ENCODE measurements at regions not wholly inside any gene's neighbourhood (a gene's known extent, or its start where the extent isn't known, plus 50 kb on each side); places are given as distances from the start of the nearest gene placed in this dataset.

GRCh38 chr9:95803197-95803596, 72.3 kb upstream of the ERCC6L2 start:
- no peak overlapping the region for H3K27ac ChIP-seq
- no peak for TF ChIP-seq CTCF (conservative IDR thresholded peaks at IDR 0.05)
- no peak for TF ChIP-seq ZFX (IDR thresholded peaks at IDR 0.05)

GRCh38 chr9:95801797-95802196, 73.7 kb upstream of the ERCC6L2 start:
- TF ChIP-seq ZFX (IDR thresholded peaks at IDR 0.05): no peak
- TF ChIP-seq CTCF (conservative IDR thresholded peaks at IDR 0.05): no peak
- H3K27ac ChIP-seq: no peak overlapping the region

GRCh38 chr9:95796029-95796428, 79.5 kb upstream of the ERCC6L2 start:
- no peak overlapping the region for H3K27ac ChIP-seq
- TF ChIP-seq ZFX (IDR thresholded peaks at IDR 0.05) (no peak), CTCF (conservative IDR thresholded peaks at IDR 0.05) (no peak)

- no peak overlapping the region for H3K27ac ChIP-seq
- no peak for TF ChIP-seq ZFX (IDR thresholded peaks at IDR 0.05)
- TF ChIP-seq CTCF (conservative IDR thresholded peaks at IDR 0.05): no peak
These were observed 81.3 kb upstream of the ERCC6L2 start for GRCh38 chr9:95793924-95794828.

GRCh38 chr9:95791695-95792094, 83.8 kb upstream of the ERCC6L2 start:
- TF ChIP-seq ZFX (IDR thresholded peaks at IDR 0.05) (no peak), CTCF (conservative IDR thresholded peaks at IDR 0.05) (no peak)
- no peak overlapping the region for H3K27ac ChIP-seq

- H3K27ac ChIP-seq: no peak overlapping the region
- no peak for TF ChIP-seq CTCF (conservative IDR thresholded peaks at IDR 0.05)
These were observed 84.2 kb upstream of the ERCC6L2 start for GRCh38 chr9:95791286-95791685.

GRCh38 chr9:95788521-95788991, 86.9 kb upstream of the ERCC6L2 start:
- H3K27ac ChIP-seq: no peak overlapping the region

More at GRCh38 chr9:95788521-95788991, 86.9 kb upstream of the ERCC6L2 start:
- TF ChIP-seq CTCF (conservative IDR thresholded peaks at IDR 0.05) (no peak), ZFX (IDR thresholded peaks at IDR 0.05) (no peak)

Measured in C4-2B (cell line).